CD14-positive monocyte (primary cell): ENCODE measurements at regions not wholly inside any gene's neighbourhood (a gene's known extent, or its start where the extent isn't known, plus 50 kb on each side); places are given as distances from the start of the nearest gene placed in this dataset.

ENCODE experiments used
- DNase-seq, 3 donors: peaks; one replicate each; pipeline ENCODE4 v3.0.0-alpha.2; 2011 to 2022
- H2AFZ ChIP-seq: 2 replicates; pipeline ENCODE4 v1.6.0; 2012; ENCODE audit warnings: mild to moderate bottlenecking, low read depth, low read length, inconsistent platforms; ENCODE audit not compliant: insufficient read depth, poor library complexity, severe bottlenecking
- H3K27ac ChIP-seq, 2 donors: 1 replicate in 1 of 2; 2 replicates in 1 of 2; pipeline ENCODE4 v1.5.1; 2012 to 2013; ENCODE audit warnings: low read length in 2 of 2, control low read depth in 1 of 2, inconsistent platforms in 1 of 2, low read depth in 1 of 2, mild to moderate bottlenecking in 1 of 2
- H3K27me3 ChIP-seq, 2 donors: one replicate each; pipeline versions ENCODE4 v1.6.0 to v1.6.1; 2011 to 2013; ENCODE audit warnings: low read length in 2 of 2; ENCODE audit not compliant: control insufficient read depth in 2 of 2, insufficient read depth in 2 of 2
- H3K36me3 ChIP-seq, 2 donors: replicated peaks in 1 of 2; 1 replicate in 1 of 2; 2 replicates in 1 of 2; pipeline versions ENCODE4 v1.5.1 to v1.6.1; 2012 to 2013; ENCODE audit warnings: low read length in 2 of 2, control low read depth in 1 of 2, inconsistent platforms in 1 of 2, mild to moderate bottlenecking in 1 of 2; ENCODE audit not compliant: insufficient read depth in 2 of 2, control insufficient read depth in 1 of 2
- H3K4me1 ChIP-seq, 2 donors: 1 replicate in 1 of 2; 2 replicates in 1 of 2; pipeline versions ENCODE4 v1.5.1 to v1.6.1; 2012 to 2013; ENCODE audit warnings: low read length in 2 of 2, control low read depth in 1 of 2, inconsistent platforms in 1 of 2, mild to moderate bottlenecking in 1 of 2, moderate library complexity in 1 of 2; ENCODE audit not compliant: insufficient read depth in 2 of 2, control insufficient read depth in 1 of 2
- H3K4me2 ChIP-seq: replicated peaks from 2 replicates; pipeline ENCODE3; 2012; ENCODE audit warnings: low read length, moderate library complexity, mild to moderate bottlenecking; ENCODE audit not compliant: poor library complexity, severe bottlenecking; ENCODE audit errors: extremely low read depth
- H3K4me3 ChIP-seq, 3 experiments: fragments of 200-600 bp in 1 of 3; sonication (generic) in 1 of 3; replicated peaks in 1 of 3; 1 replicate in 2 of 3; 2 replicates in 1 of 3; pipeline ENCODE4 v1.5.1; 2011 to 2013; ENCODE audit warnings: low read length in 3 of 3, mild to moderate bottlenecking in 3 of 3, control low read depth in 2 of 3, low read depth in 2 of 3, inconsistent platforms in 1 of 3, moderate library complexity in 1 of 3
- H3K79me2 ChIP-seq: 2 replicates; pipeline ENCODE4 v1.6.0; 2012; ENCODE audit warnings: mild to moderate bottlenecking, control low read depth, inconsistent platforms, low read length, moderate library complexity; ENCODE audit not compliant: insufficient read depth
- H3K9ac ChIP-seq: 2 replicates; pipeline ENCODE4 v1.6.0; 2017; ENCODE audit warnings: low read length, mild to moderate bottlenecking; ENCODE audit not compliant: insufficient read depth, poor library complexity, severe bottlenecking
- H3K9me3 ChIP-seq, 2 donors: replicated peaks in 1 of 2; 1 replicate in 1 of 2; 2 replicates in 1 of 2; pipeline versions ENCODE4 v1.5.1 to v1.6.1; 2012 to 2013; ENCODE audit warnings: low read length in 2 of 2, control low read depth in 1 of 2; ENCODE audit not compliant: control insufficient read depth in 1 of 2, insufficient read depth in 1 of 2
- H4K20me1 ChIP-seq: 2 replicates; pipeline ENCODE4 v1.6.0; 2012; ENCODE audit warnings: mild to moderate bottlenecking, low read length, control low read depth, moderate library complexity; ENCODE audit not compliant: insufficient read depth
- H3K27ac Mint-ChIP-seq, 7 donors: one replicate each; pipeline ENCODE4 v1.8.0; 2020; ENCODE audit warnings: mild to moderate bottlenecking in 7 of 7, mixed read lengths in 7 of 7, moderate library complexity in 6 of 7, inconsistent platforms in 2 of 7
- H3K27me3 Mint-ChIP-seq, 3 donors: one replicate each; pipeline ENCODE4 v1.8.0; 2021 to 2022; ENCODE audit warnings: low read depth in 3 of 3, mild to moderate bottlenecking in 3 of 3, mixed read lengths in 3 of 3, moderate library complexity in 3 of 3, inconsistent platforms in 1 of 3
- H3K36me3 Mint-ChIP-seq, 2 donors: one replicate each; pipeline ENCODE4 v1.8.0; 2020; ENCODE audit warnings: mixed read lengths in 2 of 2, inconsistent platforms in 1 of 2, mild to moderate bottlenecking in 1 of 2
- H3K4me1 Mint-ChIP-seq: one replicate; pipeline ENCODE4 v1.8.0; 2020; ENCODE audit warnings: mild to moderate bottlenecking, mixed read lengths
- H3K4me3 Mint-ChIP-seq, 2 donors: one replicate each; pipeline ENCODE4 v1.8.0; 2020; ENCODE audit warnings: mild to moderate bottlenecking in 2 of 2, mixed read lengths in 2 of 2, moderate library complexity in 1 of 2
- H3K9me3 Mint-ChIP-seq, 7 donors: one replicate each; pipeline ENCODE4 v1.8.0; 2020 to 2022; ENCODE audit warnings: mixed read lengths in 7 of 7, mild to moderate bottlenecking in 6 of 7, moderate library complexity in 6 of 7, inconsistent platforms in 2 of 7
- CTCF ChIP-seq: fragments of 200-600 bp; IDR thresholded peaks from one replicate; pipeline ENCODE4 v1.8.0; 2022; ENCODE audit warnings: antibody characterized with exemption, mild to moderate bottlenecking
- WGBS: methylation state at CpG from one replicate; pipeline ENCODE4 v1.1.5; 2013; ENCODE audit warnings: missing lambda C conversion rate; ENCODE audit not compliant: insufficient coverage; 5-methylcytosine and 5-hydroxymethylcytosine counted together
- intact Hi-C, 2 donors: fragments of 100-400 bp; cut with micrococcal nuclease; formaldehyde crosslinking; loops; one replicate each; pipeline versions ENCODE4 v1.15.0 to v1.15.1; 2023

- 95% methylated on average over 3 of the region's 5 CpGs for WGBS
- no peak for TF ChIP-seq CTCF
- H3K27ac Mint-ChIP-seq: no peak overlapping the region
- H3K79me2 ChIP-seq: no peaks in the 10 kb centered on the region
- H3K4me3 Mint-ChIP-seq: no peak overlapping the region
- no peak for DNase-seq
- H3K27me3 Mint-ChIP-seq: peaks cover 0 to 5% (median 0%) of the 10 kb centered on the region in 3 donors
- peaks cover 0 to 14% (median 4%) of the 10 kb centered on the region in 7 donors for H3K9me3 Mint-ChIP-seq
- H3K4me1 ChIP-seq: no peaks in the 10 kb centered on the region
- no peak overlapping the region for H3K9ac ChIP-seq
- H3K36me3 Mint-ChIP-seq: no peaks in the 10 kb centered on the region
- H4K20me1 ChIP-seq: no peaks in the 10 kb centered on the region
- intact Hi-C loops: no loop called here
- H3K4me2 ChIP-seq: no peak overlapping the region
- H3K36me3 ChIP-seq: no peaks in the 10 kb centered on the region
- H3K27me3 ChIP-seq: no peaks in the 10 kb centered on the region
- no peak overlapping the region for H2AFZ ChIP-seq
- no peaks in the 10 kb centered on the region for H3K4me1 Mint-ChIP-seq
- no peaks in the 10 kb centered on the region for H3K9me3 ChIP-seq
- no peak overlapping the region for H3K27ac ChIP-seq
- no peak overlapping the region for H3K4me3 ChIP-seq
Measured at GRCh38 chrX:3219667-3220066, 126.8 kb downstream of the MXRA5 start.

GRCh38 chrX:3219231-3219630 lies 127.2 kb downstream of the MXRA5 start:
- no peaks in the 10 kb centered on the region for H3K9me3 ChIP-seq
- no peak overlapping the region for H2AFZ ChIP-seq
- H3K79me2 ChIP-seq: no peaks in the 10 kb centered on the region
- WGBS: 100% methylated on average over 2 of the region's 6 CpGs
- no peak overlapping the region for H3K4me2 ChIP-seq
- no peaks in the 10 kb centered on the region for H3K36me3 ChIP-seq
- H3K27ac ChIP-seq: no peak overlapping the region
- H3K27me3 ChIP-seq: no peaks in the 10 kb centered on the region
- Mint-ChIP-seq H3K4me1 (no peaks in the 10 kb centered on the region), H3K4me3 (no peak overlapping the region), H3K27ac (no peak overlapping the region), H3K27me3 (peaks cover 0 to 5% (median 0%) of the 10 kb centered on the region in 3 donors), H3K36me3 (no peaks in the 10 kb centered on the region), H3K9me3 (peaks cover 0 to 14% (median 4%) of the 10 kb centered on the region in 7 donors)
- H3K4me1 ChIP-seq: no peaks in the 10 kb centered on the region
- no peak for TF ChIP-seq CTCF
- H3K9ac ChIP-seq: no peak overlapping the region
- H4K20me1 ChIP-seq: no peaks in the 10 kb centered on the region
- intact Hi-C loops: no loop called here
- DNase-seq: no peak
- no peak overlapping the region for H3K4me3 ChIP-seq
